ENCODE measurements at regions not wholly inside any gene's neighbourhood (a gene's known extent, or its start where the extent isn't known, plus 50 kb on each side); places are given as distances from the start of the nearest gene placed in this dataset.

- H3K4me3 ChIP-seq (ENCODE audit: insufficient read depth, low read depth, low read length): no peak overlapping the region
- H3K36me3 Mint-ChIP-seq (ENCODE audit: low read depth, unreplicated experiment): no peaks in the 10 kb centered on the region
- TF ChIP-seq CTCF (IDR thresholded peaks at IDR 0.05; ENCODE audit: insufficient read depth, low read depth, low read length) (no peak), EZH2 (IDR thresholded peaks at IDR 0.05; ENCODE audit: insufficient read depth, low read length) (no peak)
- no peaks in the 10 kb centered on the region for H3K36me3 ChIP-seq (ENCODE audit: insufficient read depth, low read length)
- no peak for FAIRE-seq
- no peaks in the 10 kb centered on the region for H4K20me1 ChIP-seq (ENCODE audit: insufficient read depth, low read length)
- H3K4me1 Mint-ChIP-seq (ENCODE audit: low read depth, unreplicated experiment): peaks cover 40% of the 10 kb centered on the region
- no peaks in the 10 kb centered on the region for H3K27me3 ChIP-seq (ENCODE audit: insufficient read depth, low read length)
- peak overlapping the region; percentile 38 for H3K27ac ChIP-seq (ENCODE audit: low read depth, low read length)
- H3K9ac ChIP-seq (ENCODE audit: low read length): no peak overlapping the region
- no peak overlapping the region for H2AFZ ChIP-seq (ENCODE audit: low read depth, low read length)
- DNase-seq (ENCODE audit: low read depth): no peak
- no peaks in the 10 kb centered on the region for H3K9me3 Mint-ChIP-seq (ENCODE audit: unreplicated experiment)
- H3K9me3 ChIP-seq (ENCODE audit: insufficient read depth, low read depth, low read length): no peaks in the 10 kb centered on the region
- H3K4me3 Mint-ChIP-seq (ENCODE audit: unreplicated experiment): no peak overlapping the region
- H3K79me2 ChIP-seq (ENCODE audit: insufficient read depth, low read length): no peaks in the 10 kb centered on the region
- H3K4me2 ChIP-seq (ENCODE audit: low read length): no peak overlapping the region
- H3K27ac Mint-ChIP-seq (ENCODE audit: unreplicated experiment): peak overlapping the region; percentile 96
- H3K27me3 Mint-ChIP-seq (ENCODE audit: low read depth, unreplicated experiment): no peaks in the 10 kb centered on the region
- H3K4me1 ChIP-seq (ENCODE audit: insufficient read depth, low read length): peaks cover 13% of the 10 kb centered on the region
Measured at GRCh38 chr2:207312006-207312356, 146.2 kb upstream of the KLF7 start.

DNA sequence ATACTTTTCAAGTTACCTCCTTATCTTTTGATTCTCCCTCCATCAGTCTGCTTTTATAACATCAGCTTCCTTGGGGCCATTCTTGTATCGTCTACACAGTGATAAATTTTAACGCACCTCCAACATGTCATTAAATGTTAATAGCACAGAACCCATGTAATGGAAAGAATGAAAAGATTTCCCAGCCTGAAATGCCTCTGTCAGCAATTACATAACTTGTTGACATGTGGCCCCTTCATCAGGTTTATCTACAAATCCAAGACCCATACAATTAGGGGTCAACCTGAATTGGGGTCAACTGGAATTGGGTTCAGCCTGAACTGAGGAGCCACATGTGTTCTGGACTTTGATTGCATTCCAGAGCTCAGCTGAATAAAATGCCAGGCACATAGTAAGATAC, 148.2 kb upstream of the KLF7 start:
- no peaks in the 10 kb centered on the region for H4K20me1 ChIP-seq (ENCODE audit: insufficient read depth, low read length)
- no peaks in the 10 kb centered on the region for H3K9me3 ChIP-seq (ENCODE audit: insufficient read depth, low read depth, low read length)
- Mint-ChIP-seq H3K4me3 (ENCODE audit: unreplicated experiment) (no peak overlapping the region), H3K27me3 (ENCODE audit: low read depth, unreplicated experiment) (no peaks in the 10 kb centered on the region), H3K4me1 (ENCODE audit: low read depth, unreplicated experiment) (peaks cover 55% of the 10 kb centered on the region), H3K27ac (ENCODE audit: unreplicated experiment) (no peak overlapping the region), H3K36me3 (ENCODE audit: low read depth, unreplicated experiment) (no peaks in the 10 kb centered on the region), H3K9me3 (ENCODE audit: unreplicated experiment) (no peaks in the 10 kb centered on the region)
- H3K79me2 ChIP-seq (ENCODE audit: insufficient read depth, low read length): no peaks in the 10 kb centered on the region
- H3K4me1 ChIP-seq (ENCODE audit: insufficient read depth, low read length): peaks cover 13% of the 10 kb centered on the region
- no peak overlapping the region for H3K27ac ChIP-seq (ENCODE audit: low read depth, low read length)
- no peak for DNase-seq (ENCODE audit: low read depth)
- H3K4me2 ChIP-seq (ENCODE audit: low read length): no peak overlapping the region
- H3K27me3 ChIP-seq (ENCODE audit: insufficient read depth, low read length): no peaks in the 10 kb centered on the region
- H3K36me3 ChIP-seq (ENCODE audit: insufficient read depth, low read length): no peaks in the 10 kb centered on the region
- no peak overlapping the region for H3K9ac ChIP-seq (ENCODE audit: low read length)
- no peak for FAIRE-seq
- no peak overlapping the region for H3K4me3 ChIP-seq (ENCODE audit: insufficient read depth, low read depth, low read length)
- TF ChIP-seq EZH2 (IDR thresholded peaks at IDR 0.05; ENCODE audit: insufficient read depth, low read length): no peak
- no peak for TF ChIP-seq CTCF (IDR thresholded peaks at IDR 0.05; ENCODE audit: insufficient read depth, low read depth, low read length)
- H2AFZ ChIP-seq (ENCODE audit: low read depth, low read length): no peak overlapping the region

DNA sequence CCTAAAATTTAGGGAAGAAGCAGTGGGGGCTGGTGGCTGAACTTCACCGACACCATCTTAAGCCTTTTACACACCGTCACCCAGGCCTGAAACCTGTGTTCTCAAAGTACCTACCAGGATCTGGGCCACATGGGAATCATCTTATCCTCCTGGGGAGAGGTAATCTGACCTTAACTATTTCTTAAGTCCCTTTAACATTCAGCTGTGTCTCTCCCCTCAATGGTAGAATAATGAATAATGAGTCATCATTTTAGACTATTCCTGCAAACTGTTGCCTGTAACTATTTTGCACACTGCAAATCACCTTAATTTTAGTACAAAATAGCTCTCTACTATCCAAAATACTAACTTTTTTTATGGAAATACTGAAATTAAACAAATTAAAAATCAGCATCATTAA, 149.4 kb upstream of the KLF7 start:
- no peak overlapping the region for H3K9ac ChIP-seq (ENCODE audit: low read length)
- TF ChIP-seq CTCF (IDR thresholded peaks at IDR 0.05; ENCODE audit: insufficient read depth, low read depth, low read length): no peak
- TF ChIP-seq EZH2 (IDR thresholded peaks at IDR 0.05; ENCODE audit: insufficient read depth, low read length): no peak
- H3K27me3 ChIP-seq (ENCODE audit: insufficient read depth, low read length): no peaks in the 10 kb centered on the region
- H3K9me3 ChIP-seq (ENCODE audit: insufficient read depth, low read depth, low read length): no peaks in the 10 kb centered on the region
- no peak for FAIRE-seq
- Mint-ChIP-seq H3K4me1 (ENCODE audit: low read depth, unreplicated experiment) (peaks cover 52% of the 10 kb centered on the region), H3K4me3 (ENCODE audit: unreplicated experiment) (no peak overlapping the region), H3K27me3 (ENCODE audit: low read depth, unreplicated experiment) (no peaks in the 10 kb centered on the region), H3K36me3 (ENCODE audit: low read depth, unreplicated experiment) (no peaks in the 10 kb centered on the region), H3K27ac (ENCODE audit: unreplicated experiment) (peak overlapping the region; percentile 75), H3K9me3 (ENCODE audit: unreplicated experiment) (no peaks in the 10 kb centered on the region)
- peaks cover 13% of the 10 kb centered on the region for H3K4me1 ChIP-seq (ENCODE audit: insufficient read depth, low read length)
- peak; percentile 11 for DNase-seq (ENCODE audit: low read depth)
- no peak overlapping the region for H3K4me3 ChIP-seq (ENCODE audit: insufficient read depth, low read depth, low read length)
- no peak overlapping the region for H2AFZ ChIP-seq (ENCODE audit: low read depth, low read length)
- H3K79me2 ChIP-seq (ENCODE audit: insufficient read depth, low read length): no peaks in the 10 kb centered on the region
- no peaks in the 10 kb centered on the region for H4K20me1 ChIP-seq (ENCODE audit: insufficient read depth, low read length)
- H3K4me2 ChIP-seq (ENCODE audit: low read length): no peak overlapping the region
- no peaks in the 10 kb centered on the region for H3K36me3 ChIP-seq (ENCODE audit: insufficient read depth, low read length)
- H3K27ac ChIP-seq (ENCODE audit: low read depth, low read length): no peak overlapping the region
